ENCODE measurements at regions not wholly inside any gene's neighbourhood (a gene's known extent, or its start where the extent isn't known, plus 50 kb on each side); places are given as distances from the start of the nearest gene placed in this dataset.

GRCh38 chr1:79792219-79792930 lies 785.8 kb upstream of the ADGRL4 start:
- Histone ChIP-seq H3K9me3 (no peaks in the 10 kb centered on the region), H3K27ac (no peak overlapping the region), H3K27me3 (no peaks in the 10 kb centered on the region), H3K36me3 (no peaks in the 10 kb centered on the region), H3K4me3 (no peak overlapping the region), H3K4me1 (no peaks in the 10 kb centered on the region)
- TF ChIP-seq POLR2A (IDR thresholded peaks at IDR 0.05) (no peak), EP300 (IDR thresholded peaks at IDR 0.05) (no peak), CTCF (IDR thresholded peaks at IDR 0.05) (no peak), POLR2AphosphoS5 (IDR thresholded peaks at IDR 0.05) (no peak)
- whole genome bisulfite sequencing, 2 donors: 52 to 56% methylated on average over 4 of the region's 4 CpGs
- intact Hi-C loops (cut with DNase I): no loop called here
- no peak for DNase-seq

GRCh38 chr1:79791488-79792218 lies 785.1 kb upstream of the ADGRL4 start:
- Histone ChIP-seq H3K27me3 (no peaks in the 10 kb centered on the region), H3K36me3 (no peaks in the 10 kb centered on the region), H3K4me3 (no peak overlapping the region), H3K27ac (no peak overlapping the region), H3K9me3 (no peaks in the 10 kb centered on the region), H3K4me1 (no peaks in the 10 kb centered on the region)
- WGBS, 2 donors: 62 to 72% methylated on average over 5 of the region's 5 CpGs
- no peak for DNase-seq
- intact Hi-C loops (cut with DNase I): no loop called here
- TF ChIP-seq EP300 (IDR thresholded peaks at IDR 0.05) (no peak), CTCF (IDR thresholded peaks at IDR 0.05) (no peak), POLR2A (IDR thresholded peaks at IDR 0.05) (no peak), POLR2AphosphoS5 (IDR thresholded peaks at IDR 0.05) (no peak)

GRCh38 chr1:79790950-79791349 lies 784.4 kb upstream of the ADGRL4 start:
- WGBS, 2 donors: 61 to 66% methylated on average over 1 of the region's 1 CpG
- intact Hi-C loops (cut with DNase I): no loop called here
- TF ChIP-seq POLR2AphosphoS5 (IDR thresholded peaks at IDR 0.05): no peak
- no peak for TF ChIP-seq EP300 (IDR thresholded peaks at IDR 0.05)
- TF ChIP-seq CTCF (IDR thresholded peaks at IDR 0.05): no peak
- DNase-seq: no peak
- H3K27me3 ChIP-seq: no peaks in the 10 kb centered on the region
- H3K27ac ChIP-seq: no peak overlapping the region
- H3K36me3 ChIP-seq: no peaks in the 10 kb centered on the region
- no peak overlapping the region for H3K4me3 ChIP-seq
- no peaks in the 10 kb centered on the region for H3K4me1 ChIP-seq
- H3K9me3 ChIP-seq: no peaks in the 10 kb centered on the region

GRCh38 chr1:79787631-79788030 lies 781.1 kb upstream of the ADGRL4 start:
- intact Hi-C loops (cut with DNase I): no loop called here
- no peaks in the 10 kb centered on the region for H3K4me1 ChIP-seq
- no peak for TF ChIP-seq POLR2A (IDR thresholded peaks at IDR 0.05)
- no peak for TF ChIP-seq CTCF (IDR thresholded peaks at IDR 0.05)
- no peak for TF ChIP-seq EP300 (IDR thresholded peaks at IDR 0.05)
- TF ChIP-seq POLR2AphosphoS5 (IDR thresholded peaks at IDR 0.05): no peak
- H3K4me3 ChIP-seq: no peak overlapping the region
- no peaks in the 10 kb centered on the region for H3K9me3 ChIP-seq
- no peak for DNase-seq
- WGBS, 2 donors: 67 to 80% methylated on average over 4 of the region's 4 CpGs
- no peak overlapping the region for H3K27ac ChIP-seq
- no peaks in the 10 kb centered on the region for H3K27me3 ChIP-seq
- H3K36me3 ChIP-seq: no peaks in the 10 kb centered on the region

All from sigmoid colon (tissue), 6 donors.